ENCODE measurements at regions not wholly inside any gene's neighbourhood (a gene's known extent, or its start where the extent isn't known, plus 50 kb on each side); places are given as distances from the start of the nearest gene placed in this dataset.

DNA sequence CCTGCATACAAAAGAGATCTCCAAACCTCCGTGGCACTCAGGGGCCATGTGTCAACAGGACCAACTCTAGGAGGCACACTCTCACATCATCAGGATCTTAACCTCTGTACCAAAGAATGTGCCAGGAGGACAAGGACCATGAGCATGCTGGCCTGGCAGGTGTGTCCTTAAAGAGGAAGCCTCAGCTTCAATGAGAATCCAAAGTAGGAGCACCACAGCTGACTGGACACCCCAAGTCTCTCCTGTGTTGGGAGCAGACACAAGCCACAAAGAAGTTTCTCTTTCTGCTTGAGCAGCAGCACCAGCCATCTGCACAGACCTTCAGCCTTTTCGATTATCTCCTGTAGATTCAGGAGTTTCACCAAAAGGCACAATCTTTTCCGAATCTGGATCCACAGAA, 1734.5 kb downstream of the TP53TG3F start:
- Histone ChIP-seq H3K4me3 (replicated peaks; ENCODE audit: insufficient read depth, low read length) (no peak overlapping the region), H3K27me3 (ENCODE audit: insufficient read depth, poor library complexity, severe bottlenecking) (no peaks in the 10 kb centered on the region), H3K27ac (replicated peaks) (no peak overlapping the region)
- TF ChIP-seq SPI1 (IDR thresholded peaks at IDR 0.05; ENCODE audit: borderline replicate concordance, low read depth) (no peak), GABPA (IDR thresholded peaks at IDR 0.05; ENCODE audit: low read depth) (no peak)
- DNase-seq (ENCODE audit: low read depth in 1 of 2, low spot score in 1 of 2), result no peak

DNA sequence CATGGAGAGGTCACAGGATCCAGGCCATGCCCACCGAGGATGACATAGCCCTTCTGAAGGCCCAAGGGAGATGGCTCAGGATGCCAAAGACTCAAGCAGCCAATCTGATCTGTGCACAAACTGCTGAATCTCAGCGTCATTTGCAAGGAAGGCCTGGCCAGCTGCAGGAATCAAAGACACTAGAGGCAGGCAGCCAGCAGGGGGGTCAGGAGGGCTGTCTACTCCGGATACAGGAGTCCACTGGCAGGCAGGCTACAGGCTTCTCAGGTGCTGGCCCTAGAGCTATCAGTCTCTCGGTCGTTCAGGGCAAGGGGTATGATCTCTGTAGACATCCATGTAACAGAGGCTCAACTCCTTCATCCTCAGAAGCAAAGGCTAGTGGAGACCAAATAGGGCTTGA, 1735.3 kb downstream of the TP53TG3F start:
- Histone ChIP-seq H3K4me3 (replicated peaks; ENCODE audit: insufficient read depth, low read length) (no peak overlapping the region), H3K27ac (replicated peaks) (no peak overlapping the region), H3K27me3 (ENCODE audit: insufficient read depth, poor library complexity, severe bottlenecking) (no peaks in the 10 kb centered on the region)
- TF ChIP-seq, protein P1, sequence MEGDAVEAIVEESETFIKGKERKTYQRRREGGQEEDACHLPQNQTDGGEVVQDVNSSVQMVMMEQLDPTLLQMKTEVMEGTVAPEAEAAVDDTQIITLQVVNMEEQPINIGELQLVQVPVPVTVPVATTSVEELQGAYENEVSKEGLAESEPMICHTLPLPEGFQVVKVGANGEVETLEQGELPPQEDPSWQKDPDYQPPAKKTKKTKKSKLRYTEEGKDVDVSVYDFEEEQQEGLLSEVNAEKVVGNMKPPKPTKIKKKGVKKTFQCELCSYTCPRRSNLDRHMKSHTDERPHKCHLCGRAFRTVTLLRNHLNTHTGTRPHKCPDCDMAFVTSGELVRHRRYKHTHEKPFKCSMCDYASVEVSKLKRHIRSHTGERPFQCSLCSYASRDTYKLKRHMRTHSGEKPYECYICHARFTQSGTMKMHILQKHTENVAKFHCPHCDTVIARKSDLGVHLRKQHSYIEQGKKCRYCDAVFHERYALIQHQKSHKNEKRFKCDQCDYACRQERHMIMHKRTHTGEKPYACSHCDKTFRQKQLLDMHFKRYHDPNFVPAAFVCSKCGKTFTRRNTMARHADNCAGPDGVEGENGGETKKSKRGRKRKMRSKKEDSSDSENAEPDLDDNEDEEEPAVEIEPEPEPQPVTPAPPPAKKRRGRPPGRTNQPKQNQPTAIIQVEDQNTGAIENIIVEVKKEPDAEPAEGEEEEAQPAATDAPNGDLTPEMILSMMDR (IDR thresholded peaks at IDR 0.05; ENCODE audit: insufficient read depth, low read length), result no peak
- TF ChIP-seq GABPA (IDR thresholded peaks at IDR 0.05; ENCODE audit: low read depth) (no peak), POLR2AphosphoS5 (IDR thresholded peaks at IDR 0.05; ENCODE audit: low read depth) (no peak), SPI1 (IDR thresholded peaks at IDR 0.05; ENCODE audit: borderline replicate concordance, low read depth) (no peak)
- DNase-seq (ENCODE audit: low read depth in 1 of 2, low spot score in 1 of 2), result no peak

DNA sequence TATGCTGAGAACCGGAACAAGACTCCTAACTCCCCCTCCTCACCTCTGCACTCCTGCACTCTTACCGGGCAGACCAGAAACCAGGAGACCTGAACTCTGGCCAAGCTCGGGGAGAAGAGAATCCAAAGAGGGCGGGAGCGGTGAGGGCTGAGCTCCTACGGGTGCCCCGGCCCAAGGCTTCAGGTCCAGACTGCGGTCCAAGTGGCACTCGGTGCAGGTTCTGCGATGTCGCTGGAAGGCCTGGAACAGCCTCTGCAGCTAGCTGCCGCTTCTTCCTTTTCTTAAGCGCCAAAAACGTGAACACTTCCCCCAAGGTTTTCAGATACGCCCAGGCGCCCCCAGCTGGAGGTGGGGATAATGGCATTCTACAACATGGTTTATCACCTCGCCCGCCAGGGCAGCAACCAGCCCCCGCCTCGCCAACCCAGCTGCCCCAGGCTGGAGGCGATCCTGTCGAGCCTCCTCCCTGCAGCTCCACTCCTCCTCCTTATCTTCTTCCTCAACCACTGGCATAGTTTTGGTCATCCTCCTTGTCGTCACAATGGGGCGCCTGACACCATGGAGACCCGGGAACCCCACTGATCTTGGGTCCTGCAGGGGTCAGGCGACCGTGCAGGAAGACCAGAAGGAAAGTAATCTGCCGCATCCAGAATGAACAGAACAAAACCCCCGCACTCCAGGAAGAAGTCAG, 1735.9 kb downstream of the TP53TG3F start:
- Histone ChIP-seq H3K4me3 (replicated peaks; ENCODE audit: insufficient read depth, low read length) (no peak overlapping the region), H3K27me3 (ENCODE audit: insufficient read depth, poor library complexity, severe bottlenecking) (no peaks in the 10 kb centered on the region), H3K27ac (replicated peaks) (no peak overlapping the region)
- DNase-seq (ENCODE audit: low read depth in 1 of 2, low spot score in 1 of 2), result no peak
- no peak for TF ChIP-seq SPI1 (IDR thresholded peaks at IDR 0.05; ENCODE audit: borderline replicate concordance, low read depth)
- TF ChIP-seq, protein P2, sequence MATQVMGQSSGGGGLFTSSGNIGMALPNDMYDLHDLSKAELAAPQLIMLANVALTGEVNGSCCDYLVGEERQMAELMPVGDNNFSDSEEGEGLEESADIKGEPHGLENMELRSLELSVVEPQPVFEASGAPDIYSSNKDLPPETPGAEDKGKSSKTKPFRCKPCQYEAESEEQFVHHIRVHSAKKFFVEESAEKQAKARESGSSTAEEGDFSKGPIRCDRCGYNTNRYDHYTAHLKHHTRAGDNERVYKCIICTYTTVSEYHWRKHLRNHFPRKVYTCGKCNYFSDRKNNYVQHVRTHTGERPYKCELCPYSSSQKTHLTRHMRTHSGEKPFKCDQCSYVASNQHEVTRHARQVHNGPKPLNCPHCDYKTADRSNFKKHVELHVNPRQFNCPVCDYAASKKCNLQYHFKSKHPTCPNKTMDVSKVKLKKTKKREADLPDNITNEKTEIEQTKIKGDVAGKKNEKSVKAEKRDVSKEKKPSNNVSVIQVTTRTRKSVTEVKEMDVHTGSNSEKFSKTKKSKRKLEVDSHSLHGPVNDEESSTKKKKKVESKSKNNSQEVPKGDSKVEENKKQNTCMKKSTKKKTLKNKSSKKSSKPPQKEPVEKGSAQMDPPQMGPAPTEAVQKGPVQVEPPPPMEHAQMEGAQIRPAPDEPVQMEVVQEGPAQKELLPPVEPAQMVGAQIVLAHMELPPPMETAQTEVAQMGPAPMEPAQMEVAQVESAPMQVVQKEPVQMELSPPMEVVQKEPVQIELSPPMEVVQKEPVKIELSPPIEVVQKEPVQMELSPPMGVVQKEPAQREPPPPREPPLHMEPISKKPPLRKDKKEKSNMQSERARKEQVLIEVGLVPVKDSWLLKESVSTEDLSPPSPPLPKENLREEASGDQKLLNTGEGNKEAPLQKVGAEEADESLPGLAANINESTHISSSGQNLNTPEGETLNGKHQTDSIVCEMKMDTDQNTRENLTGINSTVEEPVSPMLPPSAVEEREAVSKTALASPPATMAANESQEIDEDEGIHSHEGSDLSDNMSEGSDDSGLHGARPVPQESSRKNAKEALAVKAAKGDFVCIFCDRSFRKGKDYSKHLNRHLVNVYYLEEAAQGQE (IDR thresholded peaks at IDR 0.05; ENCODE audit: insufficient replicate concordance, low read depth), result no peak
- TF ChIP-seq, protein P1 (IDR thresholded peaks at IDR 0.05; ENCODE audit: insufficient read depth, low read length), result no peak
- no peak for TF ChIP-seq GABPA (IDR thresholded peaks at IDR 0.05; ENCODE audit: low read depth)
- no peak for TF ChIP-seq POLR2AphosphoS5 (IDR thresholded peaks at IDR 0.05; ENCODE audit: low read depth)

DNA sequence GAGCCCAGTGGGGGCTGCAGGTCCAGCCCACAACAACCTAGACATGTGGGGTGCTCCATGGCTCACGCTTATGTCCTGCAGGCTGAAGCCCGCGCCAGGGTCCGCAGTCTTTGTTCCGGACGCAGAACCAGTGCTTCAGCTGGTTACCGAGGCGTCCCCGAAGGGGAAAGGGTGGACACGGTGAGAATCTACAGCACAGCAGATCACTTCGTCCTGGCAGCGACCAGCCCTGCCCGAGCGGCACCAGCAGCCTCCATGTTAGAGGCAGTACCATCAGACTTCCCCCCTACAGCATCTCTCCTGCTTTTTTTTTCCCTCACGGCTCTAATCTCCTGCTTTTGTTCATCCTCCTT, 1736.4 kb downstream of the TP53TG3F start:
- TF ChIP-seq, protein P1 (IDR thresholded peaks at IDR 0.05; ENCODE audit: insufficient read depth, low read length), result no peak
- no peak overlapping the region for H3K4me3 ChIP-seq (replicated peaks; ENCODE audit: insufficient read depth, low read length)
- no peak overlapping the region for H3K27ac ChIP-seq (replicated peaks)
- no peaks in the 10 kb centered on the region for H3K27me3 ChIP-seq (ENCODE audit: insufficient read depth, poor library complexity, severe bottlenecking)
- DNase-seq (ENCODE audit: low read depth in 1 of 2, low spot score in 1 of 2), result no peak

DNA sequence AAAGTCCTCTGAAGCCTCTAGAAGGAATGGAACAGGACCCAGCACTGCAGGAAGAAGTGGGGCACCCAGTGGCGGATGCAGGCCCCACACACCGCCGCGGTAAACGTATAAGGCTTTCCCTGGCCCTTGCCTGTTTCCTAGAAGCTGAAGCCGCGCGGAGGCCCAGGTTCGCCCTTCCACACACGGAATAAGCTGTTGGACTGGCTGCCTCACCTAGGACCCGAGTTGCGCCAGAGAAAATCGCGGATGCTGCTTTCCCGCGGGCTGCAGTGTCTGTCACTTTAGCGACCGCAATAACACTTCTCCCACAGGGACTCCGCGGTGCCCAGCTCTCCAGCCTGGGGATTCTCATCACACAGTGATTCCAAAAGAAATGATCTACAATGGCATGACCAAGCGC, 1736.9 kb downstream of the TP53TG3F start:
- DNase-seq (ENCODE audit: low read depth in 1 of 2, low spot score in 1 of 2), result no peak
- TF ChIP-seq, protein P2 (IDR thresholded peaks at IDR 0.05; ENCODE audit: insufficient replicate concordance, low read depth), result no peak
- no peaks in the 10 kb centered on the region for H3K27me3 ChIP-seq (ENCODE audit: insufficient read depth, poor library complexity, severe bottlenecking)
- no peak overlapping the region for H3K4me3 ChIP-seq (replicated peaks; ENCODE audit: insufficient read depth, low read length)
- no peak overlapping the region for H3K27ac ChIP-seq (replicated peaks)
